ENCODE measurements at regions not wholly inside any gene's neighbourhood (a gene's known extent, or its start where the extent isn't known, plus 50 kb on each side); places are given as distances from the start of the nearest gene placed in this dataset.

DNA sequence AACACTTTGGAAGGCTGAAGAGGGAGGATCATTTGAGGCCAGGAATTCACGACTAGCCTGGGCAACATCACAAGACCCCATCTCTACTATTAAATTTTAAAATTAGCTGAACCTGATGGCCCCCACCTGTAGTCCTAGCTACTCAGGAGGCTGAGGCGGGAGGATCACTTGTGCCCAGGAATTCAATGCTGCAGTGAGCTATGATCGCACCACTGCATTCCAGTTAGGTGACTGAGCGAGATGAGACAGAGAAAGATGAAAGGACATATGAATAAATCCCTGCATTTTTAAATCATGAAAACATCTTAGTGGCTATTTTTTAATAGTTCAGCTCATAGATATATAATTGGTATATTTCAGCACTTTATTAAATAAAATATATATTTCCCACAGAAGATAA lies 93.8 kb downstream of the GPR63 start:
- FAIRE-seq = no peak
- Histone ChIP-seq H3K4me1 (no peaks in the 10 kb centered on the region), H3K27me3 (no peaks in the 10 kb centered on the region), H3K36me3 (no peaks in the 10 kb centered on the region), H3K27ac (no peak overlapping the region), H3K4me3 (no peak overlapping the region), H3K9me3 (no peaks in the 10 kb centered on the region)
- 90 to 95% methylated on average over 4 of the region's 4 CpGs for WGBS, 2 donors
- TF ChIP-seq, protein P1, sequence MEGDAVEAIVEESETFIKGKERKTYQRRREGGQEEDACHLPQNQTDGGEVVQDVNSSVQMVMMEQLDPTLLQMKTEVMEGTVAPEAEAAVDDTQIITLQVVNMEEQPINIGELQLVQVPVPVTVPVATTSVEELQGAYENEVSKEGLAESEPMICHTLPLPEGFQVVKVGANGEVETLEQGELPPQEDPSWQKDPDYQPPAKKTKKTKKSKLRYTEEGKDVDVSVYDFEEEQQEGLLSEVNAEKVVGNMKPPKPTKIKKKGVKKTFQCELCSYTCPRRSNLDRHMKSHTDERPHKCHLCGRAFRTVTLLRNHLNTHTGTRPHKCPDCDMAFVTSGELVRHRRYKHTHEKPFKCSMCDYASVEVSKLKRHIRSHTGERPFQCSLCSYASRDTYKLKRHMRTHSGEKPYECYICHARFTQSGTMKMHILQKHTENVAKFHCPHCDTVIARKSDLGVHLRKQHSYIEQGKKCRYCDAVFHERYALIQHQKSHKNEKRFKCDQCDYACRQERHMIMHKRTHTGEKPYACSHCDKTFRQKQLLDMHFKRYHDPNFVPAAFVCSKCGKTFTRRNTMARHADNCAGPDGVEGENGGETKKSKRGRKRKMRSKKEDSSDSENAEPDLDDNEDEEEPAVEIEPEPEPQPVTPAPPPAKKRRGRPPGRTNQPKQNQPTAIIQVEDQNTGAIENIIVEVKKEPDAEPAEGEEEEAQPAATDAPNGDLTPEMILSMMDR (IDR thresholded peaks at IDR 0.05) = no peak
- DNase-seq = no peak
- intact Hi-C loops (cut with DNase I) = no loop called here
- ATAC-seq = no peak

DNA sequence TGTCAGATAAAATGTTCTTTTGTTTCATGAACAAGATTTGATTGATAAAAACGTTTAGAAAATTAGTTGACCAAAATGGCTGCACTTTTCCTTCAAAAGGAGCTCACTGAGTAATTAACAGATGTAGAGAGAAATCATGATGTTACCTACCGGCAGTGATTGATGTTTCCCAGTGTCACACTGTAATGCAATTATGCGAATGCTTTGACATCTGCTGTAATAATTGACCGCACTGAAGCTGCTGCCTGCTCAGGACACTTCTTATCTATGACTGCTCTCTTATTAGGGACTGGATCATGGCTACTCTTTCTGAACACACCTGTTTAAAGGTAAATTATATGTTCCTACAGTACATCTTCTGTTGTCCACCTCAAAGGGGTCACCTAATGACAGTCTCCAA lies 94.6 kb downstream of the GPR63 start:
- H3K36me3 ChIP-seq = no peaks in the 10 kb centered on the region
- H3K4me1 ChIP-seq = no peaks in the 10 kb centered on the region
- no peak for DNase-seq
- H3K27ac ChIP-seq = no peak overlapping the region
- TF ChIP-seq, protein P1 (IDR thresholded peaks at IDR 0.05) = no peak
- H3K9me3 ChIP-seq = no peaks in the 10 kb centered on the region
- ATAC-seq = no peak
- no peak for FAIRE-seq
- WGBS, 2 donors = 67 to 74% methylated on average over 4 of the region's 4 CpGs
- H3K27me3 ChIP-seq = no peaks in the 10 kb centered on the region
- no peak overlapping the region for H3K4me3 ChIP-seq
- intact Hi-C loops (cut with DNase I) = no loop called here

DNA sequence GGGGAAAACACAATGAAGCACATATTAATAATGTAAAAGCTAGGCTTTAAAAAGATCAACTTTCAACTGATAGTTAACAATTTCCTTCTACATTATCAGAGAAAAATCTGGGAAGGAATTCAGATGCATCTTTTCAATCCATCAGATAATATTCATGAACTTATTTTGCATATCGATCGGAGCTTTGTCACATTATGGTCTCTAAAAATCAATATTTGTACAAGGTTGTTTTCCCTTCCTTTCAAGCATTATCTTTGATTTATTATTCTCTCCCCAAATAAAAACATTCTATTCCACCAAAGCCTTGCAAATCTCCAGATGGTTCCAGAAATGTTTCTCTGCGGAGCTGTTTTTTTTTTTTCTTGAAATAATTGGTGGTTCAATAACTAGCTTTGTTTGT lies 101.9 kb downstream of the GPR63 start:
- Histone ChIP-seq H3K27me3 (no peaks in the 10 kb centered on the region), H3K9me3 (no peaks in the 10 kb centered on the region), H3K36me3 (no peaks in the 10 kb centered on the region), H3K4me1 (no peaks in the 10 kb centered on the region), H3K27ac (no peak overlapping the region), H3K4me3 (no peak overlapping the region)
- WGBS, 2 donors = 28 to 29% methylated on average over 3 of the region's 3 CpGs
- FAIRE-seq (no peak), DNase-seq (no peak), ATAC-seq (peak in 1 of 4 donors; percentile 56)
- TF ChIP-seq, protein P1 (IDR thresholded peaks at IDR 0.05) = no peak
- intact Hi-C loops (cut with DNase I) = no loop called here

DNA sequence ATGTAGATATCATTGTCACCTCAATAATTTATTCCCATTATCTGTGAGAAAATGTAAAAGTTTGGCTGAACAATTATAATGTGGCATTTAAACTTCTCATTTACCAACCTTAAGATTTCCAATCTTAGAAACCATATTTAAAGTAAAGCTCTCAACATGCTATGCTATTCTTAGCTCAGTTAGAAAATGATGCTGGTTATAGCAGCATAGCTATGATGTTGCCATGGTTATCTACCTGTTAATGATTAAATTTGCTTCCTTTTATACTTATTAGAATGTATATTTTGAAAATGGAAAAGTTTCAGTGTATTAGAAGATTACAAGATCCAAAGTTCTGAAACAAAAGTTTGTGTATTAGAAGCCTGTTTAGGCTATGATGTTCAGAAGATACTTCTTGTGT lies 110.1 kb downstream of the GPR63 start:
- H3K36me3 ChIP-seq = no peaks in the 10 kb centered on the region
- TF ChIP-seq, protein P1 (IDR thresholded peaks at IDR 0.05) = no peak
- intact Hi-C loops (cut with DNase I) = no loop called here
- H3K4me3 ChIP-seq = no peak overlapping the region
- H3K27me3 ChIP-seq = no peaks in the 10 kb centered on the region
- DNase-seq = no peak
- H3K4me1 ChIP-seq = peaks cover 0 to 12% (median 10%) of the 10 kb centered on the region in 3 donors
- no peak for FAIRE-seq
- no peak for ATAC-seq
- no peaks in the 10 kb centered on the region for H3K9me3 ChIP-seq
- H3K27ac ChIP-seq = no peak overlapping the region

DNA sequence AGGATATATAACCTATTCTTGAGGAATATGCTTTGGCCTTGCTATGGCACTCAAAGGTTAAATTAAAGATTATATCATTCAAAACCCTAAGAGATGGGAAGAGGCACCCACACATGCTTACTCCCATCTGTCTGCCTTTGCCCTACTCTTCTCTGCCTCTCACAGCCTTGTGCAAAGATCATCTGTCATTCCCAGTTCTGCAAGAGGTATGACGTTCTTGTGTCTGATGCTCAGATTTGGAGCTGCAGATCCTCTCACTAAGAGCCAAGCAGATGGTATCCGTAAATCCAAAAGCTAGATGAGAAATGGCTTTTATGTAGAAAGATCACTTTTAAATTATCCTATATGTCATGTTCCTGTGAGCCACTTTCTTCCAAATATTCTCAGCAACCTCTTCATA lies 112.0 kb downstream of the GPR63 start:
- DNase-seq (no peak), ATAC-seq (no peak), FAIRE-seq (no peak)
- H3K4me1 ChIP-seq = peaks cover 0 to 12% (median 10%) of the 10 kb centered on the region in 3 donors
- no peak overlapping the region for H3K27ac ChIP-seq
- no peaks in the 10 kb centered on the region for H3K9me3 ChIP-seq
- H3K27me3 ChIP-seq = no peaks in the 10 kb centered on the region
- intact Hi-C loops (cut with DNase I) = no loop called here
- WGBS, 2 donors = 87 to 89% methylated on average over 2 of the region's 2 CpGs
- no peaks in the 10 kb centered on the region for H3K36me3 ChIP-seq
- no peak overlapping the region for H3K4me3 ChIP-seq
- TF ChIP-seq, protein P1 (IDR thresholded peaks at IDR 0.05) = no peak

All from pancreas (tissue), 10 donors.